ENCODE measurements at regions not wholly inside any gene's neighbourhood (a gene's known extent, or its start where the extent isn't known, plus 50 kb on each side); places are given as distances from the start of the nearest gene placed in this dataset.

GRCh38 chr18:2417861-2418610, 153.3 kb downstream of the METTL4 start:
- H3K27ac ChIP-seq, result no peak overlapping the region
- no peak overlapping the region for H3K9ac ChIP-seq (ENCODE audit: insufficient read length)
- no peak for DNase-seq (ENCODE audit: low read depth, low spot score)
- no peaks in the 10 kb centered on the region for H3K9me3 ChIP-seq (ENCODE audit: low read depth, low read length)
- TF ChIP-seq FOXP2 (optimal IDR thresholded peaks at IDR 0.05; ENCODE audit: control extremely low read depth, extremely low read length, insufficient read depth), result no peak
- no peak for TF ChIP-seq EZH2 (IDR thresholded peaks at IDR 0.05)
- no peak for TF ChIP-seq POLR2AphosphoS5 (IDR thresholded peaks at IDR 0.05; ENCODE audit: borderline replicate concordance, low read depth, low read length)
- no peak overlapping the region for H3K4me3 ChIP-seq
- no peaks in the 10 kb centered on the region for H3K36me3 ChIP-seq (ENCODE audit: insufficient read depth, low read length)

- Histone ChIP-seq H3K4me3 (no peak overlapping the region), H3K36me3 (ENCODE audit: insufficient read depth, low read length) (no peaks in the 10 kb centered on the region), H3K27ac (no peak overlapping the region), H3K9me3 (ENCODE audit: low read depth, low read length) (no peaks in the 10 kb centered on the region), H3K9ac (ENCODE audit: insufficient read length) (no peak overlapping the region)
- TF ChIP-seq FOXP2 (optimal IDR thresholded peaks at IDR 0.05; ENCODE audit: control extremely low read depth, extremely low read length, insufficient read depth) (no peak), EZH2 (IDR thresholded peaks at IDR 0.05) (no peak), POLR2AphosphoS5 (IDR thresholded peaks at IDR 0.05; ENCODE audit: borderline replicate concordance, low read depth, low read length) (no peak)
- DNase-seq (ENCODE audit: low read depth, low spot score), result no peak
These were observed 150.9 kb downstream of the METTL4 start for GRCh38 chr18:2420367-2420766.

GRCh38 chr18:2423761-2424160, 147.5 kb downstream of the METTL4 start:
- Histone ChIP-seq H3K9me3 (ENCODE audit: low read depth, low read length) (no peaks in the 10 kb centered on the region), H3K9ac (ENCODE audit: insufficient read length) (no peak overlapping the region), H3K27ac (no peak overlapping the region), H3K4me3 (no peak overlapping the region), H3K36me3 (ENCODE audit: insufficient read depth, low read length) (no peaks in the 10 kb centered on the region)
- TF ChIP-seq FOXP2 (optimal IDR thresholded peaks at IDR 0.05; ENCODE audit: control extremely low read depth, extremely low read length, insufficient read depth), result no peak
- no peak for TF ChIP-seq EZH2 (IDR thresholded peaks at IDR 0.05)
- no peak for TF ChIP-seq POLR2AphosphoS5 (IDR thresholded peaks at IDR 0.05; ENCODE audit: borderline replicate concordance, low read depth, low read length)
- DNase-seq (ENCODE audit: low read depth, low spot score), result no peak

GRCh38 chr18:2424420-2424819, 146.9 kb downstream of the METTL4 start:
- no peak for DNase-seq (ENCODE audit: low read depth, low spot score)
- H3K9ac ChIP-seq (ENCODE audit: insufficient read length), result no peak overlapping the region
- TF ChIP-seq EZH2 (IDR thresholded peaks at IDR 0.05) (no peak), POLR2AphosphoS5 (IDR thresholded peaks at IDR 0.05; ENCODE audit: borderline replicate concordance, low read depth, low read length) (no peak), FOXP2 (optimal IDR thresholded peaks at IDR 0.05; ENCODE audit: control extremely low read depth, extremely low read length, insufficient read depth) (no peak)
- no peak overlapping the region for H3K4me3 ChIP-seq
- no peaks in the 10 kb centered on the region for H3K9me3 ChIP-seq (ENCODE audit: low read depth, low read length)
- H3K36me3 ChIP-seq (ENCODE audit: insufficient read depth, low read length), result no peaks in the 10 kb centered on the region
- no peak overlapping the region for H3K27ac ChIP-seq

- Histone ChIP-seq H3K36me3 (ENCODE audit: insufficient read depth, low read length) (no peaks in the 10 kb centered on the region), H3K4me3 (no peak overlapping the region), H3K9ac (ENCODE audit: insufficient read length) (no peak overlapping the region), H3K9me3 (ENCODE audit: low read depth, low read length) (no peaks in the 10 kb centered on the region), H3K27ac (no peak overlapping the region)
- DNase-seq (ENCODE audit: low read depth, low spot score), result no peak
- TF ChIP-seq EZH2 (IDR thresholded peaks at IDR 0.05), result no peak
- no peak for TF ChIP-seq FOXP2 (optimal IDR thresholded peaks at IDR 0.05; ENCODE audit: control extremely low read depth, extremely low read length, insufficient read depth)
- no peak for TF ChIP-seq POLR2AphosphoS5 (IDR thresholded peaks at IDR 0.05; ENCODE audit: borderline replicate concordance, low read depth, low read length)
These were observed 145.6 kb downstream of the METTL4 start for GRCh38 chr18:2425426-2426317.

GRCh38 chr18:2430191-2430590, 141.1 kb downstream of the METTL4 start:
- no peak for DNase-seq (ENCODE audit: low read depth, low spot score)
- Histone ChIP-seq H3K36me3 (ENCODE audit: insufficient read depth, low read length) (no peaks in the 10 kb centered on the region), H3K4me3 (no peak overlapping the region), H3K9me3 (ENCODE audit: low read depth, low read length) (no peaks in the 10 kb centered on the region), H3K9ac (ENCODE audit: insufficient read length) (no peak overlapping the region), H3K27ac (no peak overlapping the region)
- TF ChIP-seq FOXP2 (optimal IDR thresholded peaks at IDR 0.05; ENCODE audit: control extremely low read depth, extremely low read length, insufficient read depth), result no peak
- no peak for TF ChIP-seq EZH2 (IDR thresholded peaks at IDR 0.05)
- TF ChIP-seq POLR2AphosphoS5 (IDR thresholded peaks at IDR 0.05; ENCODE audit: borderline replicate concordance, low read depth, low read length), result no peak

- no peaks in the 10 kb centered on the region for H3K9me3 ChIP-seq (ENCODE audit: low read depth, low read length)
- no peak overlapping the region for H3K9ac ChIP-seq (ENCODE audit: insufficient read length)
- TF ChIP-seq FOXP2 (optimal IDR thresholded peaks at IDR 0.05; ENCODE audit: control extremely low read depth, extremely low read length, insufficient read depth) (no peak), EZH2 (IDR thresholded peaks at IDR 0.05) (no peak), POLR2AphosphoS5 (IDR thresholded peaks at IDR 0.05; ENCODE audit: borderline replicate concordance, low read depth, low read length) (no peak)
- H3K36me3 ChIP-seq (ENCODE audit: insufficient read depth, low read length), result no peaks in the 10 kb centered on the region
- no peak overlapping the region for H3K4me3 ChIP-seq
- no peak overlapping the region for H3K27ac ChIP-seq
- DNase-seq (ENCODE audit: low read depth, low spot score), result no peak
These were observed 139.5 kb downstream of the METTL4 start for GRCh38 chr18:2431806-2432205.

- no peaks in the 10 kb centered on the region for H3K36me3 ChIP-seq (ENCODE audit: insufficient read depth, low read length)
- H3K9ac ChIP-seq (ENCODE audit: insufficient read length), result no peak overlapping the region
- no peak overlapping the region for H3K27ac ChIP-seq
- no peak for DNase-seq (ENCODE audit: low read depth, low spot score)
- no peaks in the 10 kb centered on the region for H3K9me3 ChIP-seq (ENCODE audit: low read depth, low read length)
- H3K4me3 ChIP-seq, result no peak overlapping the region
- no peak for TF ChIP-seq FOXP2 (optimal IDR thresholded peaks at IDR 0.05; ENCODE audit: control extremely low read depth, extremely low read length, insufficient read depth)
These were observed 137.9 kb downstream of the METTL4 start for GRCh38 chr18:2433366-2433765.
